GM23248 (cell line): ENCODE measurements at regions not wholly inside any gene's neighbourhood (a gene's known extent, or its start where the extent isn't known, plus 50 kb on each side); places are given as distances from the start of the nearest gene placed in this dataset.

ENCODE experiments used
- EZH2 ChIP-seq: fragments of 200-600 bp; sonication (generic); IDR thresholded peaks from 2 replicates; pipeline ENCODE4 v1.6.1; 2018; ENCODE audit warnings: antibody characterized with exemption, mild to moderate bottlenecking; ENCODE audit not compliant: insufficient read depth, poor library complexity, severe bottlenecking
- EZH2phosphoT487 ChIP-seq: fragments of 200-600 bp; sonication (generic); IDR thresholded peaks from 2 replicates; pipeline ENCODE4 v1.6.1; 2018; ENCODE audit warnings: antibody characterized with exemption, moderate library complexity, mild to moderate bottlenecking, low read depth; ENCODE audit not compliant: insufficient read depth

DNA sequence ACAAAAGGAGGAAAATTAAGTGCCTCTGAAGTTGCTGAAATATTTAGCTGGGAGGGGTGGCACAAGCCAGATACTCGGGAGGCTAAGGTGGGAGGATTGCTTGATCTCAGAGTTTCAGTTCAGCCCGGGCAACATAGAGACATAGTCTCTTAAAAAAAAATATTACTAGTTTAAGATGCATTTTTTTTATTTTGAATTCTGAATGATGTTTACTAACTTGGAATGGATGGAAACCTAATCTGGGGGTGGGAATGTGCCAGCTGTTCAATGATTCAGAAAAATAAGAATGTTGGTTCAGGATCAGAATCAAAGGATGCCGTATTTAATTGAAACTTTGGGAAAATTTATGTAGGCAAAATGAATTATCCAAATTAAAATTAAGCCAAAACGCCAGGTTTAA lies 167.2 kb upstream of the ANK2 start:
- TF ChIP-seq EZH2, result no peak
- no peak for TF ChIP-seq EZH2phosphoT487
